ES-I3 (cell line): ENCODE measurements at regions not wholly inside any gene's neighbourhood (a gene's known extent, or its start where the extent isn't known, plus 50 kb on each side); places are given as distances from the start of the nearest gene placed in this dataset.

Source experiments
- H3K36me3 ChIP-seq: 2 replicates; pipeline ENCODE4 v1.6.1; 2013; ENCODE audit warnings: mild to moderate bottlenecking, low read length, control low read depth, moderate library complexity; ENCODE audit not compliant: insufficient read depth
- H3K4me1 ChIP-seq: 2 replicates; pipeline ENCODE4 v1.6.1; 2013; ENCODE audit warnings: mild to moderate bottlenecking, control low read depth, low read length; ENCODE audit not compliant: insufficient read depth
- H3K9ac ChIP-seq: 2 replicates; pipeline ENCODE4 v1.6.1; 2013; ENCODE audit warnings: low read depth, mild to moderate bottlenecking, low read length, moderate library complexity
- H3K9me3 ChIP-seq: 2 replicates; pipeline ENCODE4 v1.6.1; 2013; ENCODE audit warnings: mild to moderate bottlenecking, low read length, moderate library complexity; ENCODE audit not compliant: control insufficient read depth, insufficient read depth

DNA sequence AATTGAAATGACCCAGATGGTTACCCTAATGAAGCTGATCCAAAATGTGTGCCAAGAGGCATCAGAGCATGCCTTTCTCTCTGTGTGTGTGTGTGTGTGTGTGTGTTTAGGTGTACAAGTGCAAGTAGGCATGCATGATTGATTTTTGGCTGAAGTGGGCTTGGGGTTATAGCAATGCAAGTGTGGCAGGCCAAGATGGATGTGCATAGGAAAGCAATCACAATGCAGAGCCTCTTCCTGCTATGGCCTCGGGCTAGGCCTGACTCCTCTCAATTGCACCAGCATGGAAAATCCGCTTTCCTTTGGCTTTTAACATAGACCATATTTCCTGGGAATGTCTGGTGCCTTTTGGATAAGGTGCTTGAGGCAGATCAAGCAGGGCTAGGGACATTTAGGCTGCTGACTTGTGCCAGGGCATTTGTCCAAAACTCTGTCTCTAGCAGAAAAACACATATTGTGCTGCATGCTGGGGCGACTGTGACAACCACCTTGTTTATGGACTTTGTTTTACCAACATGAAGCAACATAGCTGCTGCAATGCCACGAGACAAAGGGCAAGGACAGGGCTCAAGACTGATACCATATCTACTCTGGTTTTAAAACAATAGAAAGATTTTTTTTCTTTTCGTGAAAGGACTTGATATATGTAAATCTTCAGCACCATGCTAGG lies 395.7 kb downstream of the RAPGEF2 start:
- H3K4me1 ChIP-seq: peaks cover 26% of the 10 kb centered on the region
- H3K9ac ChIP-seq: no peak overlapping the region
- peaks cover 3% of the 10 kb centered on the region for H3K9me3 ChIP-seq
- H3K36me3 ChIP-seq: no peaks in the 10 kb centered on the region

DNA sequence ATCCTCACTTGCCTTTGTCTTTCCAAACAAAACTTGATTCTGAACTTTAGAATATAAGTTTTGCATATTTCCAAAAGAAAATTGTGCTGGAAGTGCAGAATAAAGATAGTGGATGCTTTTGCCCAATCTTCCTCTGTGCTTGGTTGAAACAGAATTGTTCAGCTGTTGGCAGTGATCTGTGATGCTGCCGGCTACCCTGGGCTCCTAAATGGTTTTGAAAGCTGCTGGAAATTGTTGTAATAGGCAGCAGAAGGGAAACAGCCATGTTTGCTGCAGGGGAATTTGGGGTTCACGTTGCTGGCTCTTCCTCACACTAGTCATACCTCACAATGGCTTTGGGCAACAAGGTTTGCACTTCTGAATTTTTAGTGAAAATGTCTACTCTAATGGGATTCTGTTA lies 398.0 kb downstream of the RAPGEF2 start:
- Histone ChIP-seq H3K4me1 (peaks cover 49% of the 10 kb centered on the region), H3K9me3 (no peaks in the 10 kb centered on the region), H3K9ac (no peak overlapping the region), H3K36me3 (no peaks in the 10 kb centered on the region)

DNA sequence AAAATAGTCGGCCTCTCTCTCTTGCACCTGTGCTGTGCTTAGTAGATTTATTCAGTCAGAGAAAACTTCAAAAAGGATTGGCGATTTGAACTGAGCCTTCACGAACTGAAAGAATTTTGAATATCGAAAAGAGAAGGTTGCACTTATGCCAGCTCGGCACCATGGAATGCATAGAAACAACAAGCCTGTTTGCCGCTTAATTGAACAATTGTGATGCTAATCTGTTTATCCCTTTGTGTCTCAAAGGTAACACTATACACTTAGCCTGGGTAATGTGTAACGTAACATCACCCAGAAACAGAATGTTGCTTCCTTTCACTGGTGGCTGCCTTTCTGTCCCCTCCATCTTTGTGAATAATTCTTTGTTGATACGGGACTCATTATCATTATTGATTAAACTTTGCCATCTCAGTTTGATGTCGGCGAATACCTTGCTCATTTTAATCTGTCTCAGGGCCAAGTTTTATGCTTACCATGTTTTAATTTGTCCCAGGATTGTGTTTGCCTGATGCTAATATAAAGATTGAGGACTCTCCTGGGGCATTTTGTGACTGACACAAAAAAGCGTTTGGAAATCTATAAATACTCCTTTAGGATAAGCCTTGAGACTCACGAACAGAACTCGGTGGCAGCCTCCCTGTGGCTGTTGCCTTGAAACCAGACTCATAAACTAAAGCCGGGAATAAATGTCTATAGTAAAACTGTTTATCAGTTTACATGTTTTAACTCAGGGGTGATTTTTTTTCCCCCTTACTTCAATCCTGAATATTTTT lies 400.5 kb downstream of the RAPGEF2 start:
- Histone ChIP-seq H3K4me1 (peaks cover 48% of the 10 kb centered on the region), H3K9ac (peak overlapping the region; percentile 31), H3K9me3 (no peaks in the 10 kb centered on the region), H3K36me3 (no peaks in the 10 kb centered on the region)

DNA sequence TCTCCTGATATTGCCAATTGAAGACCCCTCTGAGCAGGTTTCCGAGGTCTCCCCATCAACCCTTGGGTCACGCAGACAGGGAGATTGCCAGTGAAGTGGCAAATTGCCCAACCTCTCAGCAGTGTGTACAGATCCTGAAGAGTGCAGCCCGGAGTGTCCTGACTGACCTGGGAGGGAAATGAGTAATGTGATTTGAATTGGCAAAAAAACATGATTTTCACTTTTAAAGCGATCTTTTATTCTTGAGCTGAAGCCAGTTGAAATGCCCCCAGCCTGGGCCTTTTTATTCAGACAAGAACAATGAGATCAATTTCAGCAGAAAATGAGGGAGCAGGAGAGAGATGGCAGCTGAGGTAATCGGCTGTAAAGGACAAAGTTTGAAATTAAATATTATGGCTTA lies 401.8 kb downstream of the RAPGEF2 start:
- Histone ChIP-seq H3K9me3 (no peaks in the 10 kb centered on the region), H3K36me3 (no peaks in the 10 kb centered on the region), H3K4me1 (peaks cover 43% of the 10 kb centered on the region), H3K9ac (no peak overlapping the region)

DNA sequence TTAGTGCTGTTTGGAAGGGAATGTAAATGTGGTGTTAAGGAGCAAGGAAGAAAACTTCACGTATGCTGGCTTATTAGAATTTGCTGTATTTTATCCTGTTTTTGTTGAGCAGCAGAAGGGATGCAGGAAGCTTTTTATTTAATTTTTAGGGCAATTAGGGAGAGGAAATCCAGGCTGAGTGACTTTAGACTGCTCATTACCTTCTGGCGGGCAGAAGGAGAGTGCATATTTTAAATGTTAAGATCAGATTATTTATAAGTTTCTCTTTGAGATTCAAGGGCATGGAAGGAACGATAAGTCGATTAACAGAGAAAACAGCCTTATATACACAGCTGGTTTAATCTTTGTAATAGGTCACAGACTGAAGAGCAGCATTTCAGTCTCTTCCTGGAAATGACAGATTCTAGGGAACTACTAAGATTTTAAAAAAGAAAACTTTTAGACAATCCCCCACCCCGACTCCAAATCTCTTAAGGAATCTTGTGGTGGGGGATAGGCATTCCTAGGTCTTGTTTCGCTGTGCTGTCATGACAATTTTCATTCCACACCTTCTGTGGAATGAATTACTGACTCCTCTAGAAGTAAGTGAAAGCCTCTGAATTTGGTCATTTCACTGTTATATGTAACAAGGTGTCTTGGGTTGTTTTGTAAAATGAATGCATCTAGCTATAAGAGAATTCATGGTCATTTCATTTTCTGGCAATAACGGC lies 402.5 kb downstream of the RAPGEF2 start:
- no peak overlapping the region for H3K9ac ChIP-seq
- peaks cover 43% of the 10 kb centered on the region for H3K4me1 ChIP-seq
- no peaks in the 10 kb centered on the region for H3K9me3 ChIP-seq
- H3K36me3 ChIP-seq: no peaks in the 10 kb centered on the region

DNA sequence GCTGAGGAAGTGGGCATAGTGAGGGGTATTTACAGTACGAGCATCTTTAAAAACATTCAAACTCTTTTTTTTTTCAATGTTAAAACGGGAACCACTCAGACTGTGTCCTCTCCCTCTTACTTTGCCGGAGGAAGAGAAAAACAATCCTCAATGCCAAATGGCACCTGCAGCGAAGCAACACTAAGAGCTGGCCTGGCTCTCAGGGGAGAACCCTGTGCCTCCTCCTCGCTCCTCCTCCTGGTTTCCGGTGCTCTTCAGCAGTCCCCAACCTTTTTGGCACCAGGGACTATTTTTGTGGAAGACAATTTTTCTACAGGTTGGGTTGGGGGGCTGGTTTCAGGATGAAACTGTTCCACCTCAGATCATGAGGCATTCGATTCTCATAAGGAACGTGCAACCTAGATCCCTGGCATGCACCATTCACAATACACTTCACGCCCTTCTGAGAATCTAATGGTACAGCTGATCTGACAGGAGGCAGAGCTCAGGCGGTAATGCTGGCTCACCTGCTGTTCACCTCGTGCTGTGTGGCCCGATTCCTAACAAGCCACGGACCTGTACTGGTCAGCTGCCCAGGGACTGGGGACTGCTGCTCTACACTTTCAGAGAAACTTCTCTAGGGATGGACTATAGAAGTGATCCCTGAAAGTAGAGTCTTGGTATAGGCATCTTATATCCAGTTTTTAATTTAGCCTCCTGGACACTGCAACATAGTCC lies 404.1 kb downstream of the RAPGEF2 start:
- Histone ChIP-seq H3K36me3 (no peaks in the 10 kb centered on the region), H3K9ac (no peak overlapping the region), H3K9me3 (no peaks in the 10 kb centered on the region), H3K4me1 (peaks cover 39% of the 10 kb centered on the region)

DNA sequence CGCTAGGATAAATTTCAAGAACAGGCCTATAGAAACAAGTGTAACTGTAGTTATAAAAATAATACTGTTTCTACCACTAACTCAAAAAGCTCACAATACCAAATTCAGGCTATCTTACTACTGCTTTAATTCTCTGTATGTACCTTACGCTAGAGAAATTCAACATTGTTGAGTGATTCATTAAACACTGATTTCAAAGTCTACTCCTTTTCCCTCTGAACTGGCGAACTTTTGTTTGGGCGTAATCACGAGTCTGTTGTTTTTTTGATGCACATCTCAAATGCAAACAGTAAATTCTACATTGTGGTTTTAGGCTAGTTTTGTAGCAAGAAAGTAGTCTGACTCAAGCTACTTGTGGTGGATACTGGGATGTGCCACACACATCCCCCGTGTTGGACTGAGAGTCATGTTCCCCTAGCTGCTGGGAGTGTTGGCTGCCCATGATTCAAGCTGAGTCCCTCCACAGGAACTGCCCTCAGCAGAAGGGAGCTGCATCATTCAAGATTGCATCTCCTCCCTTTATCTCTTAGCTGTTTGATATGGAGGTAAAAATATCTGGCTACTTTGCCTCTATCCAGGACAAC lies 406.1 kb downstream of the RAPGEF2 start:
- Histone ChIP-seq H3K4me1 (peaks cover 20% of the 10 kb centered on the region), H3K36me3 (no peaks in the 10 kb centered on the region), H3K9me3 (no peaks in the 10 kb centered on the region), H3K9ac (no peak overlapping the region)

DNA sequence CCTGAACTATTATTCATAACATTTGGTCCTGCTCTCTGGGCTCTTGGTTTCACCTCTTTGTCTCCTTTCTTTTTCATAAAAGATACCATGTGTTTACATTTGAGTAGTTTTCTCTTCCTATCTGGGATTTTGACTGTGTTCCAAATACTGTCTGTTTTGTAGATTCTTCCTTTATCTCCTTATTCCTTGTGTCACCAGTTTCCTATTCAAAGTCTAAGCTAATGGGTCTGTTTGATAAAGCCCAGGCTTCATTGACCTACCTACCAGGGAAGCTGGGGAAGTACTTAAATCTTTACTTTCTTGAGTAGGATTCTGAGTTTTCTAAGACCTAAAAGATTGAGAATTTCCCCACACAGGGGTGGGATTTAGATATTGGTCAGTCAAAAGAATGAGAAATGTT lies 409.5 kb downstream of the RAPGEF2 start:
- no peak overlapping the region for H3K9ac ChIP-seq
- no peaks in the 10 kb centered on the region for H3K4me1 ChIP-seq
- no peaks in the 10 kb centered on the region for H3K36me3 ChIP-seq
- no peaks in the 10 kb centered on the region for H3K9me3 ChIP-seq

DNA sequence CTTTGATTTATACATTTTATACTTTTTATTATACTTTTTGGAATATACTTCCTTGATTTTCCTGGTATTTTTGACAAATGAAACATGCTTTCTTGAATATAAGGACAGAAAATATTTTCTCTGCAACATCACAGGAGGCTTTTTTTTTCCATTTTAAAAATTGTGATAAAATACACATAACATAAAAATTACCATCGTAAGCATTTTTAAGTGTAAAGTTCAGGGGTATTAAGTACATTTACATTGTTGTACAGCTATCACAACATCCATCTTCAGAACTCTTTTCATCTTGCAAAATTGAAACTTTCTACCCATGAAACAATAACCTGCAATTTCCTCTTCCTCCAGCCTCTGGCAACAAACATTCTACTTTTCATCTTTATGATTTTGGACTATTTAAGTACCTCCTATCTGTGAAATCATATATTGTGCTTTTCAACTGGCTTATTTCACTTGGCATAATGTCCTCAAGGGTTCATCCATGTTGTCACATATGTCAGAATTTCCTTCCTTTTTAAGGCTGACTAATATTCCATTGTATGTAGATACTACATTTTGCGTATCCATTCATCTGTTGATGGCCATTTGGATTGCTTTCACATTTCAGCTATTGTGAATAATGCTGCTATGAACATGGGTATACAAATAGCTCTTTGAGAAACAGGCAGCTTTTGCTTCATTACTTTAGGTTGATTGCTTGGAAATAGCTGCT lies 412.6 kb downstream of the RAPGEF2 start:
- Histone ChIP-seq H3K9me3 (no peaks in the 10 kb centered on the region), H3K4me1 (no peaks in the 10 kb centered on the region), H3K9ac (no peak overlapping the region), H3K36me3 (no peaks in the 10 kb centered on the region)

DNA sequence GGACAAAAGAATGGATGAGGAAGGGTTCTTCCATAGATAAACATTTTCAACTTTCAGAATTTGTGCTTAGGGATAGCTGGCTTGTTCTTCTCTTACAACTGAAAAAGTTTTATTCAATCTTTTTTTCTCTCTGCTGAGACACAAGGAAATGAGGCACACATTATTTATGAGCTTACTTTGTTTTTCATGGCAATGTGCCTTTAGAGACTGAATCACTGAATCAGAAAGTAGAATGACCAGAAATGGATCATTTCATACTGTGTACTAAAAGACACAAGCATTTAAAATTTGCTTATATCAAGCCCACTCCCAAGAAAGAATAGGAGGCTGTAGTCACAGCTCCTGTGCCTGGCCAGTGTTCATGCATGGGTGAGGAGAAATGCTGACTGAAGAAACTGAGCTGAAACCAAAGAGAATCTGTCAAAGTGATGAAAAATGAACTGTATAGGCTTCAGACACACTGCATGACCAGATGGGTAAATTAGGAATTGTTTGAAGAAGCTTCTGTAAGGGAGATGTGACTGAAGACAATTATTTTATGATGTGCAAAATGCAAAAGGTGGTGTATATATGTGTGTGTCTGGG lies 413.8 kb downstream of the RAPGEF2 start:
- H3K36me3 ChIP-seq: no peaks in the 10 kb centered on the region
- H3K4me1 ChIP-seq: no peaks in the 10 kb centered on the region
- no peak overlapping the region for H3K9ac ChIP-seq
- 0 out of 2 replicates have a peak, but pooled peaks cover 3% of the 10 kb centered on the region for H3K9me3 ChIP-seq

DNA sequence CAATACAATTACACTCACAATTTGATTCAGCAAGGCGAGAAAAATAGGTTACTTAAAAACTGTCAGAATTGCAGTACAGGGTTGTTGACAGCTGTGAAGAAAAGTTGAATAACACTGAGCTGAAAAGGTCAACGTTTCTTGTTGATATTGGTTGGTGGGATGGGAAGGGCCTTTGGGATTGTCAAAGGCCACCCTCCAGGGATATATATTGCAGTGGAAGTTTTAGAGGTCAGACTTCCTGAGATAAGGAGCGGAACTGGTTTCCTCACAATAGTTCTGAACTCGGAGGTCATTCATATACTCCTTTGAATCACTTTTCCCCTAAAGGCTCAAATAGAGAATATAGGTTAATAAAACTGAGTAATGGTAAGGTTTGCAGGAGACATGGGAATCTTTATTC lies 417.2 kb downstream of the RAPGEF2 start:
- H3K36me3 ChIP-seq: no peaks in the 10 kb centered on the region
- H3K9me3 ChIP-seq: 0 out of 2 replicates have a peak, but pooled peaks cover 3% of the 10 kb centered on the region
- H3K9ac ChIP-seq: no peak overlapping the region
- no peaks in the 10 kb centered on the region for H3K4me1 ChIP-seq

DNA sequence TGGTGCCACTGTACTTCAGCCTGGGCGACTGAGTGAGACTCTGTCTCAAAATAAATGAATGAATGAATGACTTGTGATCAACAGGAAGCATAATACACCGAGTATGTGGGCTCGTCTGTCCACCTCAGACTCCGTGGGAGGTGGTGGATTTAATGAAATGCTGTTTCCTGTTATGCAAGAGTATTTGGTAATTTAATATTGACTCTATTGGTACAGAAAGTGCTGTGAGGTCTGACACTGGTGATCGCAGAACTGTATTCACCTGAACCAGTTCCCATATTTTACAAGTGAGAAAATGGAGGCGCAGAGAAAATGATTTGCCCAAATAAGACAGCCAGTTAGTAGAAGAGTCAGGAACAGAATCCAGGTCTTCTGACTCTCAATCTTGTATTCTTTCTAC lies 423.3 kb downstream of the RAPGEF2 start:
- no peaks in the 10 kb centered on the region for H3K36me3 ChIP-seq
- H3K9ac ChIP-seq: no peak overlapping the region
- H3K9me3 ChIP-seq: no peaks in the 10 kb centered on the region
- no peaks in the 10 kb centered on the region for H3K4me1 ChIP-seq

DNA sequence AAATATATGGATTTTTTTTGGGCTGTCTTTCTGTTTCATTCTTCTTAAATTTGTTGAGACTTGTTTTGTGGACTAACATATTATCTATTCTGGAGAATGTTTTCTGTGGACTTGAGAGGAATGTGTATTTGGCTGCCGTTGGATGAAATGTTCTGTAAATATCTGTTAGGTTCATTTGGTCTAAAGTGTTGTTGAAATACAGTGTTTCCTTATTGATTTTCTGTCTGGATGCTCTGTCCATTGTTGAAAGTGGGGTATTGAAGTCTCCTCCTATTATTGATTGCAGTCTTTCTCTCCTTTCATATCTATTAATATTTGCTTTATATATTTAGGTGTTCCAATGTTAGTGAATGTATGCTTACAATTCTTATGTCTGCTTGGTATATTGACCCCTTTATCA lies 431.8 kb downstream of the RAPGEF2 start:
- Histone ChIP-seq H3K36me3 (no peaks in the 10 kb centered on the region), H3K4me1 (peaks cover under 1% of the 10 kb centered on the region; the same call in 1 of the 2 replicates), H3K9ac (no peak overlapping the region), H3K9me3 (peaks cover 11% of the 10 kb centered on the region)
